Dendritic cell treated with granulocyte-macrophage colony-stimulating factor and Interleukin-4, amounts not matched to agents 40 ng/mL and 50 ng/mL, for 4 days (primary cell): ENCODE measurements at regions not wholly inside any gene's neighbourhood (a gene's known extent, or its start where the extent isn't known, plus 50 kb on each side); places are given as distances from the start of the nearest gene placed in this dataset.
"Not testable (repeated sequence)": the region's sequence is repeated elsewhere in the genome, so short reads cannot be mapped to it uniquely, and the experiment has no call there.

Experiments used
- H3K27ac Mint-ChIP-seq: one replicate; pipeline ENCODE4 v1.8.0; 2022; ENCODE audit warnings: mild to moderate bottlenecking, mixed read lengths
- H3K27me3 Mint-ChIP-seq: one replicate; pipeline ENCODE4 v1.8.0; 2022; ENCODE audit warnings: mild to moderate bottlenecking, mixed read lengths
- H3K36me3 Mint-ChIP-seq: one replicate; pipeline ENCODE4 v1.8.0; 2022; ENCODE audit warnings: low read depth, mixed read lengths
- H3K4me1 Mint-ChIP-seq: one replicate; pipeline ENCODE4 v1.8.0; 2022; ENCODE audit warnings: low read depth, mixed read lengths
- H3K4me3 Mint-ChIP-seq: one replicate; pipeline ENCODE4 v1.8.0; 2022; ENCODE audit warnings: mild to moderate bottlenecking, moderate library complexity, mixed read lengths
- H3K9me3 Mint-ChIP-seq: one replicate; pipeline ENCODE4 v1.8.0; 2022; ENCODE audit warnings: mixed read lengths
- intact Hi-C: fragments of 100-400 bp; cut with micrococcal nuclease; formaldehyde crosslinking; loops from one replicate; pipeline ENCODE4 v1.15.0; 2022

DNA sequence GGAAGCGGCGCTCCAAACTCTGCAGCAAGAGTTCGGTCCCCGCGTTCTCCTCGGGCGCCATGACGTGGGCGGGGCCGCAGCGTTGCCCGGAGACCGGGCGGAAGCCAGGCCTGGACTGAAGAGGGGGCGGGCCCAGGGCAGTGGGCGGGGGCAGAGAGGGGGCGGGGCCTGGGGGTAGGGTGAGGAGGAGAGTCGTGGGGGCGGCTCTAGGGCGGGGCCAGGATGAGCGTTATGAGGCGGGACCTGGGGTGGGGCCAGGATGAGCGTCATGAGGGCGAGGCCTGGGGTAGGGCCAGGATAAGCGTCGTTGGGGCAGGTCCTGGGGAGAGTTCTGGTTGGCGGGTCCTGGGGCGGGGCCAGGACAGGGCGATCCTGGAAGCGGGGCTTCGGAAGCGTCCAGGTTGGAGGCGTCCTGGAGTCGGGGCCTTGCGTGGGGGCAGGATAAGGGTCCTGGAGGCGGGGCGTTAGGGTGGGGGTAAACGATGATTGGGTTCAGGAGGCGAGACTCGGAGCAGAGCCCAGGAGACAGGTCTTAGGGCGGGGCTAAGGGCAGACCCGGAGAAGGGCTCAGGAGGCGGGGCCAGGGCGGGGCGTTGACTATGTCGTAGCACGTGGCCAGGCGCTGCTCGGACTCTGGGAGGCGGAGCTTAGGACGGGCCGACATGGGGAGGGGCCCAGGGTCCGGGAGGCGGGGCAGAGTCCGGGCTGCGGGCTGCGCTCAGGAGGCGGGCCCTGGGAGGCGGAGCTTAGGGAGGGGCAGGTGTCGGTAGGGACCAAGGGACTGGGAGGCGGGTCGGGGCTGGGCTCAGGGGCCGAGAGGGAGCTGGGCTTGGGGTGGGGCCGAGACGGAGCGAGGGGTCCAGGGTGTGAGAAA is 131.1 kb upstream of the ALDH3B2 start:
- H3K36me3 Mint-ChIP-seq, intact Hi-C loops, H3K9me3 Mint-ChIP-seq: not testable (repeated sequence)
- Mint-ChIP-seq H3K27ac (peak overlapping the region; percentile 99), H3K27me3 (peaks cover 30% of the 10 kb centered on the region), H3K4me1 (peaks cover 19% of the 10 kb centered on the region), H3K4me3 (peak overlapping the region; percentile 90)

DNA sequence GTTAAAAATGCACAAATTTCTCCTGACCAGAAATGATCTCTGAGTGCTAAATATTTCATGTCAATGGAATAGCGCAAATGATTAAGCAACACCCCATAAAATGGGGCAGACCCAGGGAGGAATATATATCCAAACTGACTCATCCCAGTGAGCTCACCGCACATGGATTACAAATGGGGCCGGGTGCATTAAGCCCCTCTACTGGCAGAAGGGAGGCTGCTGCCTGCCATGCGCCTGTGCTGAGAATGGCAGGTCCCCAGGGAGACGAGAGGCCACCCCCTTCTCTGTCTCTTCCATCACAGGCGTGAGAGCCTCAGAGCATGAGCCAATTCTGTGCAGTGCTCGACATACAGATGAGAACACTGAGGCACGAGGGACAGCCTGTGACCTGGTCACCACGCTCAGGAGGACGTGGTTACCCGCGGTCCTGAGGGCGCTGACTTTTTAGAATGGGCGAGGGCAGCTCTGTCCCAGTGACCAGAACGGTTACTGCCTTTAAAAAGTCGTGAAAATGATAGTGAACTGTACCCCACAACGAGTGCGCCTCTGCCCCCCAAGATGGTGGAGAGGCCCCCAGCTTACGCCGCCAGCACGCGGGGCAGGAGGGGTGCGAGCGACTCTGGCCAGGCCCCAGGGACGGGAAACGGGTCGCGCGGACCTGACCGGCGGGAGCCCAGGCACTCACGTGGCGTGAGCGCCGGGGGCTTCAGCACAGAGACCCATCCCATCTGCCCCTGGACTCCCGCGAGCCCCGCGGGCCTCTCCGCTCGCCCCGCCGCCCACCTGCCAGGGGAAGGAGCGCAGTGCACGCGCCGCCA is 130.2 kb upstream of the ALDH3B2 start:
- Mint-ChIP-seq H3K4me1 (peaks cover 19% of the 10 kb centered on the region), H3K27me3 (peaks cover 29% of the 10 kb centered on the region), H3K27ac (peak overlapping the region; percentile 99), H3K4me3 (peak overlapping the region; percentile 90)
- intact Hi-C loops, H3K36me3 Mint-ChIP-seq, H3K9me3 Mint-ChIP-seq: not testable (repeated sequence)

DNA sequence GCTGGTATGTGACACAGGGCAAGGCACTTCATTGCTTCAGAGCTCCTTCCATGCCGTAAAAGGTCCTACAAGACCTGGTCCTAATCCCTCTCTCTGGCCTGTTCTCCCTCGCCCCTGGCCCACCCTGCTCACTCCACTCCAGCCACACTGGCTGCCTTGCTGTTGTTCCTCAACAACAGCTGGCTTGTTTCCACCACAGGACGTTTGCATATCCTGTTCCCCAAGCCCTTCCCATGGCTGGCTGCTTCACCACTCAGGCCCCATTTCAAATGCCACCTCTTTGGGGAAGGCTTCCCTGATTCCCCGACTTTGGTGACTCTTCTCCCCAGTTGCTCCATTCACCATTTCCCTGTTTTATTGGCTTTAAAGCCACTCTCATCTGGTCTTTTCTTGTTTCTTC is 129.1 kb upstream of the ALDH3B2 start:
- H3K27ac Mint-ChIP-seq, H3K9me3 Mint-ChIP-seq, H3K36me3 Mint-ChIP-seq, intact Hi-C loops, H3K4me3 Mint-ChIP-seq: not testable (repeated sequence)
- peaks cover 21% of the 10 kb centered on the region for H3K27me3 Mint-ChIP-seq
- H3K4me1 Mint-ChIP-seq: peaks cover 19% of the 10 kb centered on the region

DNA sequence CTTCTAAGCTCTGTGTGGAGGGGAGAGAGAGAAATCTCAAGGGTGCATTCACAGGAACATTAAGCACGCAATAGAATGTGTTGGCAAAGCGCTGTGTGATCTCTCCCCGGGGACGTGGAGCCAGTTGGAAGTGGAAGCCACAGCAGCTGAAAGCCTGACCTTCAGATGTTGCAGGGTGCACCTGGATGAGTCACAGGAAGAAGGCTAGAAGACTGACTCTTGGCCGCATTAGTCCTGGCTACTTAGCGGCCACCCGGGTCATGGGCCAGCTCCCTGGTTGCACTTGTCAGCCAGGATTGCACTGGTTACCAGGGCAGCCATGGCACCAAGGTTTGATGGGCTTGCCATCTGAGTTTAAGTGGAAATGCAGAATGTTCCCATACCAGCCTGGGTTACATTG is 128.6 kb upstream of the ALDH3B2 start:
- H3K4me3 Mint-ChIP-seq: not testable (repeated sequence)

DNA sequence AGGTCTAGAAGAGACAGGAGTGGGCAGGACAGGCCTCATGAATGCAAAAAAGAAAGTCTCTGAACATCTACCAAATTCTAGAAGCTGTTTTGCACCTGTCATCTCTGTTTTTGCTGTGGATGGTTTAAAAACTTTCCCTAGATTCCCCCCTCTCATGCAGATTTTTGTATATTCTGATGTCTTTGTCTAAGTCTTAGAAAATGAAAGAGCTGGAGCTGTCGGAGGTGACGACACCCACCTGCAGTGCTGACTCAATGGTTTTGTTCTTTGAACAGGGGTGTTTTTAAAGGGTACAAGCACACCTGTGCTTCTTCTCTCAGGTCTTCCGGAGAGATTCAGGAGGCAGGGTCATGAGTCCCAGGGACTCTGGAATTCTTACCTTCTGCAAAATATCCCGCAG is 128.2 kb upstream of the ALDH3B2 start:
- peaks cover 19% of the 10 kb centered on the region for H3K4me1 Mint-ChIP-seq
- H3K9me3 Mint-ChIP-seq, H3K27ac Mint-ChIP-seq, intact Hi-C loops, H3K4me3 Mint-ChIP-seq, H3K36me3 Mint-ChIP-seq: not testable (repeated sequence)
- H3K27me3 Mint-ChIP-seq: peaks cover 13% of the 10 kb centered on the region

More for the DNA sequence above, 128.6 kb upstream of the ALDH3B2 start:
- H3K36me3 Mint-ChIP-seq, H3K9me3 Mint-ChIP-seq, H3K27ac Mint-ChIP-seq, intact Hi-C loops: not testable (repeated sequence)
- Mint-ChIP-seq H3K27me3 (peaks cover 17% of the 10 kb centered on the region), H3K4me1 (peaks cover 19% of the 10 kb centered on the region)

DNA sequence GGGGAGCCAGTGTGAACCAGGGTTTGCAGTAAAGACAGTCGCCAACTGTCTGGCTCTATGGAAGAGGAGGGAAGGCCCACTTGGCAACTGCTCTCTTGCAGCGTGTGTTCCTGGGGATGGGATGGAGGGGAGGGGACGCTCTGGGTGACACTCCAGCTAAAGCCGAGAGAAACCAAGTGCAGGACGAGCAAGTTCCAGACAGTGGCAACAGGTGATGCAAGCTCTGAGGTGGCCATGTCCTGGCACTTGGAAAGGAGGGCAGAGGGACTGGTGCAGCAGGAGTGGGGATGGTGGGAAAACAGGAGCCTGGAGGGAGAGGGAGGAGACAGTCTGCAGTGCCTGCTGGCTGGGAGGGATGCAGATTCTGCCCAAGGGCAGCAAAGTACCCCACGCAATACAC is 127.0 kb upstream of the ALDH3B2 start:
- H3K36me3 Mint-ChIP-seq, intact Hi-C loops, H3K27me3 Mint-ChIP-seq, H3K4me3 Mint-ChIP-seq, H3K9me3 Mint-ChIP-seq, H3K27ac Mint-ChIP-seq: not testable (repeated sequence)
- peaks cover 16% of the 10 kb centered on the region for H3K4me1 Mint-ChIP-seq

DNA sequence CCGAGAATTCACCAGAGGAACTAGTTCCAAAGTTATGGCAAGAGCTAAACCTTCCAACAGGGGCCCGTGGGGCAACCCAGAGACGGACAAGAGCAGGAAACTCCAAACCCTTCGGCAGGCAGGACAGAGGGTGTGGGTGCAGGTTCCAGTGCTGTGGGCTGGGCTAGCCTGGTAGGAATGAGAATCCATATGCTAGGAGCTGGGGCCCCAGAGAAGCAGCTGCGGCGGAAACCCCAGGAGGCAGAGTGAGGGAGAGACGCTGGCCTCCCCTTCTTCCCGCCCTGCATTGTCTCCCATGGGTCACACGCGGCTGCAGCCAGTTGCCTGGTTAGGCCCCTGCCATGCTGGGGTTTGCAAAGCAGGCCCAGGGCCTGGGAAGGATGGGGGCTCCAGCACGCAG is 126.2 kb upstream of the ALDH3B2 start:
- H3K36me3 Mint-ChIP-seq, H3K27me3 Mint-ChIP-seq, H3K9me3 Mint-ChIP-seq, intact Hi-C loops, H3K4me3 Mint-ChIP-seq, H3K27ac Mint-ChIP-seq: not testable (repeated sequence)
- H3K4me1 Mint-ChIP-seq: peaks cover 14% of the 10 kb centered on the region

DNA sequence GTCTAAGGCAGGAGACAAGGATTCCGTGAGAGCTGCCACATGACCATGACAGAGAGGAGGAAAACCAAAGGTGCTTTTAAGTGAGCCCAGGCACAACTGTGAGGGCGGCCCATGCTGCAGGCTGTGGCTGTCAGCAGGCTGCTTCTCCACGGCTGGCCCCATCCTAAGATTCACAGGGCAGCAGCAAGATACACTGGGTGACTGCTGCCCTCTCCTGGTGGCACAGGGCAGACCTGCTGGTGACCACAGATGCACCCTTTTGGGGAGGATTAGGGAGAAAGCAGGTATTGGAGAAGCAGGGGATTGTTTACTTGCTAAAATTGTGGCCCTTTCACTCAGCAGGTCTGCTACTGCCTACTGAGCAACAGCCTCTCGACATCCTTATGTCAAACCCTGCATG is 125.4 kb upstream of the ALDH3B2 start:
- intact Hi-C loops: not testable (repeated sequence)

DNA sequence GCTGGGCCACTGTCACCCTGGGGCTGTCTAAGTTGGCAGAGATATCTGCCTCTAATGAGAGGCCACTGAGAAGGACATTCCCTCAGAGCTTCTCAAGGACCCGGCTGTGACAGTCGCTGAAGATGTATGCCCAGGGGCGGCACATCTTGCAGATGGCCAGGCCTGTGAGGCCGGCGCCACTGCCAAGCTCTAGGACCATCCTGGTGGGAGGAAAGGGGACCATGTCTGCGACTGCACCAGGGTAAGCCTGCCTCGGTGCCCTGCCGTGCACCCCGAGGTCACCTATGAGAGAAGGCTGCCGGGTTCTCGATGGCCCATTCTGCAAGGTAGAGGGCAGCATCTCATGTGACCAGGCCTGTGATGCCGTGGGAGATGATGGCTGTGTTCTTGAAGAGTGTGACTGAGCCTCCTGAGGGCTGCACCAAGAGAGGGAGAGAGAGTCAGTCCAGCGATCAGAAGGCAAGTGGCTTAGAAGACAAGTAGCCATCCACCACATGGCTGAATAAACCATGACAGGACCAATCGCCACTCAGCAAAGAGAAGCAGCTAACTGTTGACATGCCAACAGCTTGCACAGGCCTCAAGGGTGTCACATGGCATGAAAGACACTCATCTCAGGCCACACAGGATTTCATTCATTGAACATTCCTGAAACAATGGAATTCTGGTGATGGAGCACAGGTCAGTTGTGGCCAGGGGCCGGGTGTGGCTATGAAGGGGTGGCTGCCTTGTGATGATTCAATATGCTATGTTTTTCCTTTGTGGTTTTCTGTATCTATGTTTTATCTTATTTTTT is 123.5 kb upstream of the ALDH3B2 start:
- H3K27me3 Mint-ChIP-seq, intact Hi-C loops, H3K4me3 Mint-ChIP-seq, H3K36me3 Mint-ChIP-seq, H3K9me3 Mint-ChIP-seq, H3K4me1 Mint-ChIP-seq, H3K27ac Mint-ChIP-seq: not testable (repeated sequence)

More for the DNA sequence above, 125.4 kb upstream of the ALDH3B2 start:
- H3K36me3 Mint-ChIP-seq, H3K27ac Mint-ChIP-seq, H3K27me3 Mint-ChIP-seq, H3K9me3 Mint-ChIP-seq, H3K4me3 Mint-ChIP-seq: not testable (repeated sequence)
- H3K4me1 Mint-ChIP-seq: peaks cover 14% of the 10 kb centered on the region

DNA sequence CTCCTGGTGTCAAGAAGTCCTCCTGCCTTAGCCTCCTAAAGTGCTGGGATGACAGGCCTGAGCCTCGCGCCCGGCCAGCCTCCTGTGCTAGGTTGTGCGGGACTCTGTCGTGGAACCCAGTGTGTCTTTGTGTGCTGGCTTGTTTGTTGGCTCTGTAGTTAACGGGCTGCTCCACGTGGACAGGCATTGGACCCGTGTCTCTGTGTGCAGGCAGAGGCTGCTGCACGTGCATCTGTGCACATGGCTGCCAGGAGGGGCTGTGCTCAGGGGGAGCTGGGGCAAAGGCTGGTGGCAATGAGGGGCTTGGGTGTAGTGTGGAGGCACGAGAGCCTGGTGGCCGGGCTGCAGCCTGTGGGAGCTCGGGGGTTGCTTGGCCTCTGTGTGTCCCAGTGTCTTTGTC is 121.3 kb upstream of the ALDH3B2 start:
- no peaks in the 10 kb centered on the region for H3K9me3 Mint-ChIP-seq
- no peak overlapping the region for H3K4me3 Mint-ChIP-seq
- no peaks in the 10 kb centered on the region for H3K36me3 Mint-ChIP-seq
- peaks cover 11% of the 10 kb centered on the region for H3K4me1 Mint-ChIP-seq
- peaks cover 17% of the 10 kb centered on the region for H3K27me3 Mint-ChIP-seq
- no peak overlapping the region for H3K27ac Mint-ChIP-seq
- intact Hi-C loops: no loop called here

DNA sequence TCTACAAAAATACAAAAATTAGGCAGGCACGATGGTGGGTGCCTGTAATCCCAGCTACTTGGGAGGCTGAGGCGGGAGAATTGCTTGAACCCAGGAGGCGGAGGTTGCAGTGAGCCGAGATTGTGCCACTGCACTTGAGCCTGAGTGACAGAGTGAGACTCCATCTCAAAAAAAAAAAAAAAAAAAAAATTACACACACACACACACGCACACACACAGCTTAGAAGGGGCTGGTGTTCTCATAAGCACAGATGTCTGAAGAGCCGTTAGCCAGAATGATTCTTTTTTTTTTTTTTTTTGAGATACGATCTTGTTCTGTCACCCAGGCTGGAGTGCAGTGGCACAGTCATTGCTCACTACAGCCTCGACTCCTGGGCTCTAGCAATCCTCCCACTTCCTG is 119.3 kb upstream of the ALDH3B2 start:
- H3K4me1 Mint-ChIP-seq: peaks cover 11% of the 10 kb centered on the region
- H3K9me3 Mint-ChIP-seq, H3K4me3 Mint-ChIP-seq, H3K36me3 Mint-ChIP-seq, H3K27ac Mint-ChIP-seq, intact Hi-C loops: not testable (repeated sequence)
- peaks cover 17% of the 10 kb centered on the region for H3K27me3 Mint-ChIP-seq

DNA sequence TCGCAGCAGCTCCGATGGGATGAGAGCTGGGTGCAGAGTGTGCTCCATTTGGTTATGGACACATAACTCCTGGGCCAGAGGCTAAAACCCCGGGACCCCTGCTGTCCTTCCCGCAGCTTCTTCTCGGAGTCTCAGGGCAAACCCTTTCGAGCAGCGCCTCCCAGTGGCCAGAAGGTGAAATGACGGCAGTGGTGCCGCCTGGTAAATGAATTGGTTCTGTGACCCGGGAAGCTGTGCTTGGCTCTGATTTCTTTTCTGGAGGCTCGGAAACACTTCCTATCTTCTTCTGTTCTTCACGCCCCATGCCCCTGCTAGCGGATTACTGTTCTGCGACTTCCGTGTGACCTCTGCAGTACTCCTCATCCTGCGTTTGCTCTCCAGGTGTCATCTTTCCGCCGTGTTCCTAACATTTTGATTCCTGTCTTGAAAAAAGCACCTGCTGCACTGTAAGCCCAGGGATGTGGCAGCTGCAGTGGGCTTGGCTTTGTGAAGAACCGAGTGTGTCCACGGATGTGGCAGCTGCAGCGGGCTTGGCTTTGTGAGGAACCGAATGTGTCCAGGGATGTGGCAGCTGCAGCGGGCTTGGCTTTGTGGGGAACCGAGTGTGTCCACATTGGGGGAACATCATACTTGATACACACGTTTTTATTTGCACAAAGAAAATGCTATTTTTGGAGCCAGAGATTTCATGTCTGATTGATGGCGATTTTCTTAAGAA is 118.0 kb upstream of the ALDH3B2 start:
- H3K36me3 Mint-ChIP-seq, H3K27ac Mint-ChIP-seq, H3K4me3 Mint-ChIP-seq, H3K9me3 Mint-ChIP-seq, intact Hi-C loops: not testable (repeated sequence)
- H3K27me3 Mint-ChIP-seq: peaks cover 17% of the 10 kb centered on the region
- H3K4me1 Mint-ChIP-seq: peaks cover 11% of the 10 kb centered on the region

DNA sequence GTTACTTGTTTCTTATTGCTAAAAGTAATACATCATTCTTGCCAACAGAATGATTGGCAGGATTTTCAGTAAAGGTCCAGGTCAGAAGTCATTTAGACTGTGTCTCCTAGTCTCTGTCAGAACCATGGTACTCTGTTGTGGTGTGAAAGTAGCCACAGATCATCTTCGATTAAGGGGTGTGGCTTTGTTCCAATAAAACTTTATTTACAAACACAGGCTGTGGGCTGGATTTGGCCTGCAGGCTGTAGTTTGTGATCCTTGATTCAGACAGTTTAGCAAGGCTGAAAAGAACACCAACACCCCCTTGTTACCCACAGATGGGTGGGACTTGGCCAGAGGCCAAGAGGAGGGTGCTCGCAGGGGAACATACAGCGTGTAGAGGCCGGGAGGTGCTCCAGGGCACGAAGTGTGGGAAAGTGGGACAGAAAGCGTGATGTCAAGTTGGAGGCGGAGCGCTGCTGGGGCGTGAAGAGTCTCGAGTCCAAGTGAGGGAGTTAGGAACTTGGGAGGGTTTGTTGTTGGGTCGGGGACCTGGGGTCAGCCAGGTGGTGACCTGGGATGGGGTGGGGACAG is 117.3 kb upstream of the ALDH3B2 start:
- intact Hi-C loops, H3K9me3 Mint-ChIP-seq, H3K36me3 Mint-ChIP-seq, H3K27ac Mint-ChIP-seq, H3K4me3 Mint-ChIP-seq: not testable (repeated sequence)
- Mint-ChIP-seq H3K4me1 (peaks cover 11% of the 10 kb centered on the region), H3K27me3 (peaks cover 17% of the 10 kb centered on the region)
